Activated CD8-positive, alpha-beta T cell treated with anti-CD3 and anti-CD28 coated beads for 36 hours (primary cell): ENCODE measurements at regions not wholly inside any gene's neighbourhood (a gene's known extent, or its start where the extent isn't known, plus 50 kb on each side); places are given as distances from the start of the nearest gene placed in this dataset.

Source experiments
- ATAC-seq: fragments of 200-7000 bp; cut with Tn5 transposase; one replicate; pipeline ENCODE4 v1.10.0; 2021; ENCODE audit warnings: mild to moderate bottlenecking, moderate library complexity
- CTCF ChIA-PET: fragments of 350-600 bp; sonication (Branson Sonifier 250); formaldehyde crosslinking; loops from one replicate; lab custom pipeline; 2021; ENCODE audit warnings: antibody characterized with exemption; lab: Charles Lee
- POLR2A ChIA-PET: fragments of 350-600 bp; sonication (Branson Sonifier 250); formaldehyde crosslinking; loops from one replicate; lab custom pipeline; 2021; ENCODE audit warnings: antibody characterized with exemption; lab: Charles Lee
- DNase-seq: peaks from one replicate; pipeline ENCODE4 v3.0.0-alpha.2; 2020
- H3K27ac Mint-ChIP-seq: one replicate; pipeline ENCODE4 v1.8.0; 2021; ENCODE audit warnings: mild to moderate bottlenecking, mixed read lengths
- H3K27me3 Mint-ChIP-seq: one replicate; pipeline ENCODE4 v1.8.0; 2021; ENCODE audit warnings: mixed read lengths
- H3K36me3 Mint-ChIP-seq: one replicate; pipeline ENCODE4 v1.8.0; 2021; ENCODE audit warnings: low read depth, mixed read lengths
- H3K4me1 Mint-ChIP-seq: one replicate; pipeline ENCODE4 v1.8.0; 2021; ENCODE audit warnings: low read depth, mixed read lengths
- H3K4me3 Mint-ChIP-seq: one replicate; pipeline ENCODE4 v1.8.0; 2021; ENCODE audit warnings: mild to moderate bottlenecking, moderate library complexity, mixed read lengths
- H3K9me3 Mint-ChIP-seq: one replicate; pipeline ENCODE4 v1.8.0; 2021; ENCODE audit warnings: mixed read lengths
- intact Hi-C: fragments of 100-400 bp; cut with micrococcal nuclease; formaldehyde crosslinking; loops from one replicate; pipeline ENCODE4 v1.10.0; 2022
- TF ChIP-seq, protein P1 (sequence below): fragments of 200-600 bp; IDR thresholded peaks from one replicate; pipeline ENCODE4 v1.8.0; 2022; ENCODE audit warnings: antibody characterized with exemption, mild to moderate bottlenecking

DNA sequence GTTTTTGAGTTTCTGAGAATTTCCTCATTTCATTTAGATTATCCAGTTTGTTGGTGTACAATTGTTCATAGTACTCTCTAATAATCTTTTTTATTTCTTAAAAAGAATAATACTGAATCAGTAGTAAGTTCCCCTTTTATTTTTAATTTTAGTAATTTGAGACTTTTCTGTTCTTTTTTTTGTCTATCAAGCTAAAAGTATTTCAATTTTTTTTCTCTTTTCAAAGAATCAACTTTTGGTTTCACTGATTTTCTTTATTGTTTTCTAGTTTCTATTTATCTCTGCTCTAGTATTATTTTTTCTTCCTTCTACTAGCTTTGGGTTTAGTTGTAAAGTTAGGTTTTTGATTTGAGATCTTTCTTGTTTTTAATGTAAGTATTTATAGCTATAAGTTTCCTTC, 60.6 kb upstream of the ARL15 start:
- CTCF ChIA-PET = no interaction called here

DNA sequence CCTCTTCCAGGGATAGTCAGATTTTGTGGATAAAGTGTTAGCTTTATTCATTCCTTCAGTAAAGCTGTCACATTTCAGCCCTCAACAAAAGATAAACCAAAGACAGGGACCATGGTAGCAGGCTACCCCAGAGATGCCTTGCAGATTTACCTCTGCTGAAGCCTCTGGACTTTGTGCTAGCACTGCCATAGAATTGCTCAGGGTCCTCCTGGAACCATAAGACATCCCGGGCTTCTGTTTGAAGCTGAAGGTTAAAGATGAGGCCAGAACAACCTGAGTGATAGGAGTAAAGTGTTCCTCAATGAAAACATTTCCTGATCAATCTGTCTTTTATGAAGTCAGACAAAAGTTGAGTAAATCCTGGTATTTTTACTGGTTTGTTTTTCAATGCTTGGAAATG, 57.5 kb upstream of the ARL15 start:
- CTCF ChIA-PET = interaction anchor here (1.0 to 1.3 kb wide), 5 partner anchors 15 to 124 kb away, joined by 3 to 6 read pairs (median 4); no protein-coding TSS in a partner anchor
- H3K4me1 Mint-ChIP-seq = no peaks in the 10 kb centered on the region
- H3K27me3 Mint-ChIP-seq = peaks cover 16% of the 10 kb centered on the region
- H3K4me3 Mint-ChIP-seq = no peak overlapping the region
- H3K9me3 Mint-ChIP-seq = no peaks in the 10 kb centered on the region
- DNase-seq (no peak), ATAC-seq (no peak)
- H3K27ac Mint-ChIP-seq = no peak overlapping the region
- intact Hi-C loops = no loop called here
- TF ChIP-seq, protein P1, sequence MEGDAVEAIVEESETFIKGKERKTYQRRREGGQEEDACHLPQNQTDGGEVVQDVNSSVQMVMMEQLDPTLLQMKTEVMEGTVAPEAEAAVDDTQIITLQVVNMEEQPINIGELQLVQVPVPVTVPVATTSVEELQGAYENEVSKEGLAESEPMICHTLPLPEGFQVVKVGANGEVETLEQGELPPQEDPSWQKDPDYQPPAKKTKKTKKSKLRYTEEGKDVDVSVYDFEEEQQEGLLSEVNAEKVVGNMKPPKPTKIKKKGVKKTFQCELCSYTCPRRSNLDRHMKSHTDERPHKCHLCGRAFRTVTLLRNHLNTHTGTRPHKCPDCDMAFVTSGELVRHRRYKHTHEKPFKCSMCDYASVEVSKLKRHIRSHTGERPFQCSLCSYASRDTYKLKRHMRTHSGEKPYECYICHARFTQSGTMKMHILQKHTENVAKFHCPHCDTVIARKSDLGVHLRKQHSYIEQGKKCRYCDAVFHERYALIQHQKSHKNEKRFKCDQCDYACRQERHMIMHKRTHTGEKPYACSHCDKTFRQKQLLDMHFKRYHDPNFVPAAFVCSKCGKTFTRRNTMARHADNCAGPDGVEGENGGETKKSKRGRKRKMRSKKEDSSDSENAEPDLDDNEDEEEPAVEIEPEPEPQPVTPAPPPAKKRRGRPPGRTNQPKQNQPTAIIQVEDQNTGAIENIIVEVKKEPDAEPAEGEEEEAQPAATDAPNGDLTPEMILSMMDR = no peak
- H3K36me3 Mint-ChIP-seq = no peaks in the 10 kb centered on the region
- POLR2A ChIA-PET = no interaction called here

More for the DNA sequence above, 60.6 kb upstream of the ARL15 start:
- intact Hi-C loops = no loop called here
- no peak for ATAC-seq
- Mint-ChIP-seq H3K9me3 (no peaks in the 10 kb centered on the region), H3K27me3 (peaks cover 25% of the 10 kb centered on the region), H3K4me1 (no peaks in the 10 kb centered on the region), H3K27ac (no peak overlapping the region), H3K36me3 (no peaks in the 10 kb centered on the region), H3K4me3 (no peak overlapping the region)
- TF ChIP-seq, protein P1 = no peak
- DNase-seq = no peak
- POLR2A ChIA-PET = no interaction called here

DNA sequence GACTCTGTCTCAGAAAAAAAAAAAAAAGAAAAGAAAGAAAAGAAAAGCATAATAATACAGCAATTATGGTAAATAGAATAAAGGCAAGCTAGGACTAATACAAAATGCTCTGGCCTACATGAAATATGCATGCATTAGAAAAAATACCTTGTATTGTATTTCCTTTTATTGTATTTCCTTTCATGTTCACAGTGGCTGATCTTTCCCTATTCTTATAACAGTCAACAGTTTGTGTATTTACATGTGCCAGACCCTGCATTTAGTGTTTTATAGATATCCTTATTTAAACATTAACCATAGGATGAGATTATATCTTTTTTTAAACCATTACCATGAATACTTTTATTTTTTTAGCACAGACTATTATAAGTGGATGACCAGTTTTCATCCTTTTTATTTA, 56.3 kb upstream of the ARL15 start:
- intact Hi-C loops = no loop called here
- DNase-seq = no peak
- POLR2A ChIA-PET = no interaction called here

DNA sequence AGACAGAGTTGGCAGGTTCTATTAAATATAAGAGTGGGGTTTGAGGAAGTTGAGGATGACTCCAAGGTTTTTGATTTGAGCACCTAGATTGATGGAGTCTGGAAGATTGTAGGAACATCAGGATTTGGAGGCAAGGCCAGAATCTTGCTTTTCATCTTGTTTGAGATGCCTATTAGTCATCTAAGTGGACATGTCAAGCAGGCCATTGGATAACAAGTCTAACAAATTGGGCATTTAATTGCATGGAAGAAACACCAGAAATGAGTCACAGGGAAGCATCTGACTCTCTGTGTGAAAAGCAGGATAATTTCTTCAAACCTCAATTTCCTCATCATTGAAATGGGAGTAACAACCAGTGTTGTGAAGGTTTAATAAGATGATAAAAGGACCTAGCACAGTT, 53.3 kb upstream of the ARL15 start:
- H3K27me3 Mint-ChIP-seq = peaks cover 19% of the 10 kb centered on the region
- no peak for DNase-seq
- ChIA-PET CTCF (no interaction called here), POLR2A (no interaction called here)
- TF ChIP-seq, protein P1 = no peak
- no peaks in the 10 kb centered on the region for H3K36me3 Mint-ChIP-seq
- no peak overlapping the region for H3K4me3 Mint-ChIP-seq
- no peaks in the 10 kb centered on the region for H3K9me3 Mint-ChIP-seq
- H3K27ac Mint-ChIP-seq = no peak overlapping the region
- no peak for ATAC-seq
- intact Hi-C loops = no loop called here
- no peaks in the 10 kb centered on the region for H3K4me1 Mint-ChIP-seq

More for the DNA sequence above, 56.3 kb upstream of the ARL15 start:
- H3K36me3 Mint-ChIP-seq = no peaks in the 10 kb centered on the region
- H3K4me1 Mint-ChIP-seq = no peaks in the 10 kb centered on the region
- CTCF ChIA-PET = interaction anchor here (1.0 to 1.3 kb wide), 4 partner anchors 14 to 53 kb away, joined by 3 to 6 read pairs (median 4); no protein-coding TSS in a partner anchor
- no peak overlapping the region for H3K4me3 Mint-ChIP-seq
- TF ChIP-seq, protein P1 = no peak
- H3K27ac Mint-ChIP-seq = no peak overlapping the region
- peaks cover 18% of the 10 kb centered on the region for H3K27me3 Mint-ChIP-seq
- H3K9me3 Mint-ChIP-seq = no peaks in the 10 kb centered on the region
- ATAC-seq = no peak

DNA sequence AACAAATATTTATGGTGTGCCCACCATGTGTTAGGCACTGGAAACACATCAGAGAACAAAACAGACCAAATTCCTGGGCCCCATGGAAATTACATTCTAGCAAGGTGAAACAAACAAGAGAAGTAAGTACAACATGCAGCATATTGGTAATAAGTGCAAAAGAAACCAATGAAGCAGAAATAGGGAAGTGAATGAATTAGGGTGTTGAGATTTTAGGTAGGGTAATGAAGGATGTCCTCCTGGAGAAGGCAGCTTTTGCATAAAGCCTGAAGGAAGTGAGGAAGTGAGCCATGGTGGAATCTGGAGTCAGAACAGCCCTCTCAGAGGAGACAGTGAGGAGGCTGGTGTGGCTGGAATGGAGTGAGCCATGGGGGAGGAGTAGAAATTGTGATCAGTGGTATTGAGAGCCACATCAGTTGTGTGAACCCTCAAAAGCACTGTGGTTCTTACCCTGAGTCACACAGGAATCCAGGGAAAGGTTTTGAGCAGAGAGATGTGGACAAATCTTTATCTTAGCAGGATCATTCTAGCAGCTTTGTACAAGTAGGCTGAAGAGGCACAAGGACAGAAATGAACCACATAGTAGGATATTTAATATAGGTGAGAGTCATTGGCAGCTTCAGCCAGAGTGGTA, 52.7 kb upstream of the ARL15 start:
- CTCF ChIA-PET = no interaction called here
- no peaks in the 10 kb centered on the region for H3K4me1 Mint-ChIP-seq
- intact Hi-C loops = no loop called here

More for the DNA sequence above, 52.7 kb upstream of the ARL15 start:
- peaks cover 15% of the 10 kb centered on the region for H3K27me3 Mint-ChIP-seq
- ATAC-seq = no peak
- TF ChIP-seq, protein P1 = no peak
- H3K9me3 Mint-ChIP-seq = no peaks in the 10 kb centered on the region
- no peak overlapping the region for H3K4me3 Mint-ChIP-seq
- H3K36me3 Mint-ChIP-seq = no peaks in the 10 kb centered on the region
- POLR2A ChIA-PET = no interaction called here
- H3K27ac Mint-ChIP-seq = no peak overlapping the region
- DNase-seq = no peak
